ENCODE measurements at regions not wholly inside any gene's neighbourhood (a gene's known extent, or its start where the extent isn't known, plus 50 kb on each side); places are given as distances from the start of the nearest gene placed in this dataset.

DNA sequence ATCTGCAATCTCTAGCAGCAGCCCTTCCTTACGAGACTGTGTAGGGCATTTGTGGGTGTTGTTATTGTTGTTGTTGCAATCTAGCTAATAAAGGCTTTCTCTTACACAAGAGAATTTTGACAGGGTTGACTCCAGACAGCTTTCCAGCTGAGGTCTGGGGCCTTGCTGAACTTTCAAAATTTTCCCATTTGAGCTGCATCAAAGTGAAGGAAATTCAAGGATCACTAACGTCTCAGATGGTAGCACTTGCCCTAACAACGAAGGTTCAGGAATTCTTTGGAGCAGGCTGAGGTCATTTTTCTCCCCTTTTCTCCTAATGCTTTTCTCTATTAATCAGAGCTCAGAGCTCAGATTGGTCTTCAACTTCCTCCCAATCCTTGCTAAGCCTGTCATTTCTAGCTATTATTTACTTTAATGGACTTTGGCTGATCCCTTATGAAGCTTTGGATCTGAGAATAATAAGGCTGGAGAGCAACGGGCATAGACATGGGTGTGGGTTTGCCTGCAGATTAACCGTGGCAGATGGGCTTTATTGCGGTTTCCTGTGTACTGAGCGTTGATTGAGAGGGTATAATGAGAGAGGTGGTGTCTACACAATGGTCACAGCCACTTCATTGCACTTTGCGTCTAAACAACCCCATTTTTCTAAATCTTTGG is 614.0 kb upstream of the AGTR1 start:
- TF ChIP-seq, protein P1, sequence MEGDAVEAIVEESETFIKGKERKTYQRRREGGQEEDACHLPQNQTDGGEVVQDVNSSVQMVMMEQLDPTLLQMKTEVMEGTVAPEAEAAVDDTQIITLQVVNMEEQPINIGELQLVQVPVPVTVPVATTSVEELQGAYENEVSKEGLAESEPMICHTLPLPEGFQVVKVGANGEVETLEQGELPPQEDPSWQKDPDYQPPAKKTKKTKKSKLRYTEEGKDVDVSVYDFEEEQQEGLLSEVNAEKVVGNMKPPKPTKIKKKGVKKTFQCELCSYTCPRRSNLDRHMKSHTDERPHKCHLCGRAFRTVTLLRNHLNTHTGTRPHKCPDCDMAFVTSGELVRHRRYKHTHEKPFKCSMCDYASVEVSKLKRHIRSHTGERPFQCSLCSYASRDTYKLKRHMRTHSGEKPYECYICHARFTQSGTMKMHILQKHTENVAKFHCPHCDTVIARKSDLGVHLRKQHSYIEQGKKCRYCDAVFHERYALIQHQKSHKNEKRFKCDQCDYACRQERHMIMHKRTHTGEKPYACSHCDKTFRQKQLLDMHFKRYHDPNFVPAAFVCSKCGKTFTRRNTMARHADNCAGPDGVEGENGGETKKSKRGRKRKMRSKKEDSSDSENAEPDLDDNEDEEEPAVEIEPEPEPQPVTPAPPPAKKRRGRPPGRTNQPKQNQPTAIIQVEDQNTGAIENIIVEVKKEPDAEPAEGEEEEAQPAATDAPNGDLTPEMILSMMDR (conservative IDR thresholded peaks at IDR 0.05; ENCODE audit: low read depth in 2 of 2) = no peak
- TF ChIP-seq POLR2AphosphoS5 (IDR thresholded peaks at IDR 0.05; ENCODE audit: low read depth) = no peak
- TF ChIP-seq EZH2 (IDR thresholded peaks at IDR 0.05; ENCODE audit: low read depth, unreplicated experiment) = no peak
- no peak for TF ChIP-seq EZH2phosphoT487 (IDR thresholded peaks at IDR 0.05; ENCODE audit: unreplicated experiment)
- TF ChIP-seq, protein P2, sequence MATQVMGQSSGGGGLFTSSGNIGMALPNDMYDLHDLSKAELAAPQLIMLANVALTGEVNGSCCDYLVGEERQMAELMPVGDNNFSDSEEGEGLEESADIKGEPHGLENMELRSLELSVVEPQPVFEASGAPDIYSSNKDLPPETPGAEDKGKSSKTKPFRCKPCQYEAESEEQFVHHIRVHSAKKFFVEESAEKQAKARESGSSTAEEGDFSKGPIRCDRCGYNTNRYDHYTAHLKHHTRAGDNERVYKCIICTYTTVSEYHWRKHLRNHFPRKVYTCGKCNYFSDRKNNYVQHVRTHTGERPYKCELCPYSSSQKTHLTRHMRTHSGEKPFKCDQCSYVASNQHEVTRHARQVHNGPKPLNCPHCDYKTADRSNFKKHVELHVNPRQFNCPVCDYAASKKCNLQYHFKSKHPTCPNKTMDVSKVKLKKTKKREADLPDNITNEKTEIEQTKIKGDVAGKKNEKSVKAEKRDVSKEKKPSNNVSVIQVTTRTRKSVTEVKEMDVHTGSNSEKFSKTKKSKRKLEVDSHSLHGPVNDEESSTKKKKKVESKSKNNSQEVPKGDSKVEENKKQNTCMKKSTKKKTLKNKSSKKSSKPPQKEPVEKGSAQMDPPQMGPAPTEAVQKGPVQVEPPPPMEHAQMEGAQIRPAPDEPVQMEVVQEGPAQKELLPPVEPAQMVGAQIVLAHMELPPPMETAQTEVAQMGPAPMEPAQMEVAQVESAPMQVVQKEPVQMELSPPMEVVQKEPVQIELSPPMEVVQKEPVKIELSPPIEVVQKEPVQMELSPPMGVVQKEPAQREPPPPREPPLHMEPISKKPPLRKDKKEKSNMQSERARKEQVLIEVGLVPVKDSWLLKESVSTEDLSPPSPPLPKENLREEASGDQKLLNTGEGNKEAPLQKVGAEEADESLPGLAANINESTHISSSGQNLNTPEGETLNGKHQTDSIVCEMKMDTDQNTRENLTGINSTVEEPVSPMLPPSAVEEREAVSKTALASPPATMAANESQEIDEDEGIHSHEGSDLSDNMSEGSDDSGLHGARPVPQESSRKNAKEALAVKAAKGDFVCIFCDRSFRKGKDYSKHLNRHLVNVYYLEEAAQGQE (IDR thresholded peaks at IDR 0.05; ENCODE audit: unreplicated experiment) = no peak
- TF ChIP-seq, protein P3, sequence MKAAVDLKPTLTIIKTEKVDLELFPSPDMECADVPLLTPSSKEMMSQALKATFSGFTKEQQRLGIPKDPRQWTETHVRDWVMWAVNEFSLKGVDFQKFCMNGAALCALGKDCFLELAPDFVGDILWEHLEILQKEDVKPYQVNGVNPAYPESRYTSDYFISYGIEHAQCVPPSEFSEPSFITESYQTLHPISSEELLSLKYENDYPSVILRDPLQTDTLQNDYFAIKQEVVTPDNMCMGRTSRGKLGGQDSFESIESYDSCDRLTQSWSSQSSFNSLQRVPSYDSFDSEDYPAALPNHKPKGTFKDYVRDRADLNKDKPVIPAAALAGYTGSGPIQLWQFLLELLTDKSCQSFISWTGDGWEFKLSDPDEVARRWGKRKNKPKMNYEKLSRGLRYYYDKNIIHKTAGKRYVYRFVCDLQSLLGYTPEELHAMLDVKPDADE (IDR thresholded peaks at IDR 0.05) = no peak

Data from GM23338 (cell line).